ENCODE measurements at regions not wholly inside any gene's neighbourhood (a gene's known extent, or its start where the extent isn't known, plus 50 kb on each side); places are given as distances from the start of the nearest gene placed in this dataset.

DNA sequence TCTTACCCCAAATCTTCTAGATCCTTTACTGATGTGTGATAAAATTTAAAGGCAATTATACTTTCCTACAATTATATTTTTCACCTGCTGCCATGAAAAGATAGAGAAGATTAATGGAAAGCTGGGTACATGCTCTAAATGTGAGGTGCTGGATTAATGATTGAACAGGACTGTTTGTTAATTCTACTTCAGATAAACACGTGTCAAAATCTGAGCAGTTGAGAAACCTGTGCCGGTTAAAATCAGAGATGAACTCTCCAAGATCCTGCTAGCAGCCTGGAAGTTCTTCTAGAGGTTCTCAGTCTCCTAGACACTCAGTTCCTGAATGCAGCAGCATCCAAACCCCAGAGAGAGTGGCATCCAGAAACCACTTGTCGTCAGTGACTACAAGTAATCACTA, 69.2 kb downstream of the INHBA start:
- no peak overlapping the region for H2AFZ ChIP-seq (ENCODE audit: low read length)
- no peak for DNase-seq
- H3K27me3 ChIP-seq (ENCODE audit: low read length) = no peaks in the 10 kb centered on the region
- H3K4me2 ChIP-seq (ENCODE audit: low read depth, low read length, poor library complexity, severe bottlenecking) = no peak overlapping the region
- no peak overlapping the region for H3K27ac ChIP-seq (ENCODE audit: low read length)
- no peak overlapping the region for H3K9ac ChIP-seq (ENCODE audit: low read length)
- H3K4me1 ChIP-seq (ENCODE audit: low read length) = no peaks in the 10 kb centered on the region
- H3K4me3 ChIP-seq (ENCODE audit: low read length) = no peak overlapping the region
- H3K79me2 ChIP-seq (ENCODE audit: low read length) = no peaks in the 10 kb centered on the region
- H4K20me1 ChIP-seq (ENCODE audit: insufficient read depth, low read depth, low read length) = no peaks in the 10 kb centered on the region
- H3K9me3 ChIP-seq (ENCODE audit: low read length) = no peaks in the 10 kb centered on the region
- H3K36me3 ChIP-seq (ENCODE audit: insufficient read depth, low read length) = no peaks in the 10 kb centered on the region
- no peaks in the 10 kb centered on the region for H3K9me2 ChIP-seq (replicated peaks; ENCODE audit: insufficient read depth, low read length)

DNA sequence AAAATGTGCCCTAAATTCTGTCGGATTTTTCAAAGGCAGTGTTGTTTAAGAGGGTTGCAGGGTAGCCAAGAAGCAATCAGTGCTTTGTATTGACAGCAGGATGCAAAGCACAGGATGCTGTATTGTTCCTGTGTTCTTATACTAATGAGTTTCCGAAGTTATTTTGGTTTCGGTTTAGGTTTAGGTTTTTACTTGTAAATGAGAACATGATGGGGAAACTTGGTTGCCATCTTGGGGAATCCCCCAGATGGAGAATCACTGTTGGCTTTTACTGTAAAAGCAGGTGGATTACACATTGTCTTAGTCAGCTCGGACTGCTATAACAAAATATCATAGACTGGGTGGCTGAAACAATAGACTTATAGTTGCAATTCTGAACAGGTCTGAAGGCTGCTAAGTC, 72.1 kb downstream of the INHBA start:
- Histone ChIP-seq H3K27ac (ENCODE audit: low read length) (no peak overlapping the region), H3K36me3 (ENCODE audit: insufficient read depth, low read length) (no peaks in the 10 kb centered on the region), H3K4me3 (ENCODE audit: low read length) (no peak overlapping the region), H3K4me1 (ENCODE audit: low read length) (no peaks in the 10 kb centered on the region), H3K79me2 (ENCODE audit: low read length) (no peaks in the 10 kb centered on the region), H3K9ac (ENCODE audit: low read length) (no peak overlapping the region), H2AFZ (ENCODE audit: low read length) (no peak overlapping the region), H3K27me3 (ENCODE audit: low read length) (no peaks in the 10 kb centered on the region), H4K20me1 (ENCODE audit: insufficient read depth, low read depth, low read length) (no peaks in the 10 kb centered on the region), H3K9me3 (ENCODE audit: low read length) (no peaks in the 10 kb centered on the region), H3K4me2 (ENCODE audit: low read depth, low read length, poor library complexity, severe bottlenecking) (no peak overlapping the region), H3K9me2 (replicated peaks; ENCODE audit: insufficient read depth, low read length) (no peaks in the 10 kb centered on the region)
- no peak for DNase-seq

DNA sequence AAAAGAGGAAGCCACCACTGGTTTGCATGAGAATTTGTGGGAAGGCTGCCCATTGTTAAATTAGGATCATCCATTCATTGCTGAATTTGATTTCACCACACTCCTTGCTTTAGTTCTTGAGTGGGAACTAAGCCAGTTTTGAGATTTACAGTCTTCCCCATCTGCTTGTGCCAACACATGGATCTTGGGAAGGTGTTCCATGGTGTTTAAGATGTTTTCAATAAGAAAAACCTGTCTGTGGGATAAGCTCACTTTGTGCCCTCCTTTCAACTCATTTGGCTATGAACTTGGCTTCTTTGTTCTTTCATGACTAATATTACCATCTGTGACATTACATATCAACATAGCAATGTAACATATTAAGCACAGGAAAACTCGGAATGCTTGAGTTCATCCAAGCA, 73.2 kb downstream of the INHBA start:
- Histone ChIP-seq H3K4me3 (ENCODE audit: low read length) (no peak overlapping the region), H3K9ac (ENCODE audit: low read length) (no peak overlapping the region), H3K36me3 (ENCODE audit: insufficient read depth, low read length) (no peaks in the 10 kb centered on the region), H3K27me3 (ENCODE audit: low read length) (no peaks in the 10 kb centered on the region), H2AFZ (ENCODE audit: low read length) (no peak overlapping the region), H3K27ac (ENCODE audit: low read length) (no peak overlapping the region), H3K4me1 (ENCODE audit: low read length) (no peaks in the 10 kb centered on the region), H3K9me3 (ENCODE audit: low read length) (no peaks in the 10 kb centered on the region), H3K9me2 (replicated peaks; ENCODE audit: insufficient read depth, low read length) (no peaks in the 10 kb centered on the region), H3K4me2 (ENCODE audit: low read depth, low read length, poor library complexity, severe bottlenecking) (no peak overlapping the region), H3K79me2 (ENCODE audit: low read length) (no peaks in the 10 kb centered on the region), H4K20me1 (ENCODE audit: insufficient read depth, low read depth, low read length) (no peaks in the 10 kb centered on the region)
- no peak for DNase-seq

DNA sequence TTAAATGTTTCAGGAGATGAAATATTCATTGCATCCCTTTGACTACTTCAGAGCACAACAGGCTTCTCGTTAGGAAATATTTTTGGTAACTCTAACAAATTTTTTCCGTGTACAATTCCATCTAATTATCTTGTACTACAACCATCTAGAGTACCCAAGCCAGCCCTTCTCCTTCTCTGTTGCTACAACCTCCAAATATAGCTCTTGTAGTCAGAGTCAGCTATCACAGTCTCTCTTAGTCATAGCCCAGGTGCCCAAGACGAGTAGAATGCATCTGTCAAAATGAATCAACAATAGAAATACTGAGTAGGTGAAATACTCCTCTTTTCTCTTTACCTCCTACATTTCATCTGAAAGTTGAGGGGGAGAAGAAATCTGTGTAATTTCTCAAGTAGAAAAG, 74.0 kb downstream of the INHBA start:
- no peaks in the 10 kb centered on the region for H3K9me2 ChIP-seq (replicated peaks; ENCODE audit: insufficient read depth, low read length)
- no peaks in the 10 kb centered on the region for H4K20me1 ChIP-seq (ENCODE audit: insufficient read depth, low read depth, low read length)
- H3K79me2 ChIP-seq (ENCODE audit: low read length) = no peaks in the 10 kb centered on the region
- H2AFZ ChIP-seq (ENCODE audit: low read length) = no peak overlapping the region
- no peak overlapping the region for H3K27ac ChIP-seq (ENCODE audit: low read length)
- H3K4me3 ChIP-seq (ENCODE audit: low read length) = no peak overlapping the region
- H3K9ac ChIP-seq (ENCODE audit: low read length) = no peak overlapping the region
- H3K36me3 ChIP-seq (ENCODE audit: insufficient read depth, low read length) = no peaks in the 10 kb centered on the region
- no peak for DNase-seq
- no peaks in the 10 kb centered on the region for H3K27me3 ChIP-seq (ENCODE audit: low read length)
- H3K4me2 ChIP-seq (ENCODE audit: low read depth, low read length, poor library complexity, severe bottlenecking) = no peak overlapping the region
- no peaks in the 10 kb centered on the region for H3K4me1 ChIP-seq (ENCODE audit: low read length)
- no peaks in the 10 kb centered on the region for H3K9me3 ChIP-seq (ENCODE audit: low read length)

DNA sequence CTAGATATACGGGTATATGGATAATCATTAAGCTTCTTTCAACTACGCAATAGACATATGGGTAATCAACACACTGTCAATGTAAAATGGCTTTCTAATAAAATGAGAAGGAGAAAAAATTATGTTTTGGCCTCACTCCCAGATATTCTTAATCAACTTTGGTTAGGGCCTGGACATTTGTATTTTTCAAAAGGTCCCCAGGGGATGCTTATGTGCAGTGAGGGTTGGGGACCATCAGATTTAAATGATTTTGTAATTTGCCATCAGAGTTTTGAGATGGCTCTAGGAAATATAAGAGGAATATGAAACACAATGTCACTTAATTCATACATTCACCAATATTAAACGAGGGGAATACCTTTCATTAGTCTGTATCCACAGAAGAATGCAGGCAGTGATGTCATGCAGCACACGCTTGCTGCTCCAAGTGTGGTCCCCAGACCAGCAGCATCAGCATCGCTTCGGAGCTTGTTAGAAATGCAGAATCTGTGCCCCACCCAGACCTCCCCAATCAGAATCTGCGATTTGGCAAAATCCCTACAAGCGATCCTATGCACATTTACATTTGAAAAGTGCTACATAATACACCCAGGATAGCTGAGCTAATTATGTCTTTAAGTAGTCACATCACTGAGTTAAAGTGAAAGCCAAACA, 75.1 kb downstream of the INHBA start:
- Histone ChIP-seq H3K4me1 (ENCODE audit: low read length) (no peaks in the 10 kb centered on the region), H3K9me2 (replicated peaks; ENCODE audit: insufficient read depth, low read length) (no peaks in the 10 kb centered on the region), H2AFZ (ENCODE audit: low read length) (no peak overlapping the region), H3K36me3 (ENCODE audit: insufficient read depth, low read length) (no peaks in the 10 kb centered on the region), H3K4me3 (ENCODE audit: low read length) (no peak overlapping the region), H3K27ac (ENCODE audit: low read length) (no peak overlapping the region), H3K9me3 (ENCODE audit: low read length) (no peaks in the 10 kb centered on the region), H3K4me2 (ENCODE audit: low read depth, low read length, poor library complexity, severe bottlenecking) (no peak overlapping the region), H3K9ac (ENCODE audit: low read length) (no peak overlapping the region), H4K20me1 (ENCODE audit: insufficient read depth, low read depth, low read length) (no peaks in the 10 kb centered on the region), H3K27me3 (ENCODE audit: low read length) (no peaks in the 10 kb centered on the region), H3K79me2 (ENCODE audit: low read length) (no peaks in the 10 kb centered on the region)
- no peak for DNase-seq

DNA sequence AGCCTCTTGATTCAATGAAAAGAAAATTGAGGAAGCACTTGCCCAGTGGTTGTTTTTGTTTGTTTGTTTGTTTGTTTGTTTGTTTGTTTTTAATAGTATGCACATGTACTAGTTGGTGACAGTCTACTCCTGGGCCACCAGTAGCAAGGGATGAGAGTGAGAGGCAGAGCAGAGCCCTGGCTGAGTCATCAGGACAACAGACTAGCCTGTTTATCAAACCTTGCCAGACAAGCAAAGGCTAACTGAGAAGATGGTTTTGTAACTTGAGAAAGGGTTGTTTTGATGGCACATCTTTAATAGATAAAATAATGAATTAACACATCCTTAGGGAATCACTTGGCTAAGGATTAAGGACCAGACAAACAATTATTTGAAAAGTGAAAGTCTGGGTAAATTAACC, 78.1 kb downstream of the INHBA start:
- Histone ChIP-seq H3K9me2 (replicated peaks; ENCODE audit: insufficient read depth, low read length) (no peaks in the 10 kb centered on the region), H3K4me2 (ENCODE audit: low read depth, low read length, poor library complexity, severe bottlenecking) (no peak overlapping the region), H3K27ac (ENCODE audit: low read length) (no peak overlapping the region), H3K9ac (ENCODE audit: low read length) (no peak overlapping the region), H3K36me3 (ENCODE audit: insufficient read depth, low read length) (no peaks in the 10 kb centered on the region), H3K79me2 (ENCODE audit: low read length) (no peaks in the 10 kb centered on the region), H3K4me3 (ENCODE audit: low read length) (no peak overlapping the region), H3K27me3 (ENCODE audit: low read length) (no peaks in the 10 kb centered on the region), H2AFZ (ENCODE audit: low read length) (no peak overlapping the region), H3K9me3 (ENCODE audit: low read length) (no peaks in the 10 kb centered on the region), H4K20me1 (ENCODE audit: insufficient read depth, low read depth, low read length) (no peaks in the 10 kb centered on the region), H3K4me1 (ENCODE audit: low read length) (no peaks in the 10 kb centered on the region)
- no peak for DNase-seq

DNA sequence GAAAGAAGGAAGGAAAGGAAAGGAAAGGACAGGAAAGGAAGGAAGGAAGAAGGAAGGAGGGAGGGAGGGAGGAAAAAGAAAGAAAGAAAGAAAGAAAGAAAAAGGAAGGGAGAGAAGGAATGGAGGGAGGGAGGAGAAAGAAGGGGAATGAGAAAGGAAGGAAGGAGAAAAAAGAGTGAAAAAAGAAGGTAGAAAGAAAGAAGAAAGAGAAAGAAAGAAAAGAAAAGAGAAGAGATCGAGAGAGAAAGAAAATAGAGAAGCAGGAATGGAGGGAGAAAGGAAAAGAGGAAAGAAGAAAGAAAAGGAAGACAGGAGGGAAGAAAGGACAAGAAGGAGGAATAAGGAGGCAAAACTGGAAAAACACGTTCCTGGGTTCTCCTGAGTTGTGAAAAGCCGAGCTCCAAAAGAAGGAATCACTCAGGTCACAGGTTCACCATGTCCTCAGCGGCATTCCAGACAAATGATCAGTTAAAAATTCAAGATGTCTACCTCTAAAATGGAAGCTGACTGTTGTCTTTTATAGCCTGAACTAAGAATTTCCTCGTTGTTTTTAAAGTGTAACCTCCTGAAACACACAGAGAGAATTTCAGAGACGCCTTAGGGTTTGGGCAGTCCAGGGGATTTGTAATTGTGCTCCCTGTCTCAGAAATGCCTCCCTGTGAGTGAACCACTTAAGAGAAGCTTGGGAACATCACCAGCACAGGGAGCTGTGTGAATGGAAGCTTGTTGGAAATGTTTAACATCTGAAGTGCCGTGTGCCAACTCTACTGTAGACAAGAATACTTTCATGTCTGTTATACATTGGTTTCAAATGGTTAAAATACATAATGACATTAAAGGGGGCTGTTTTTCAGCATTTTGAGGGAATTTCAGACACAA, 80.7 kb downstream of the INHBA start:
- no peak for DNase-seq
- Histone ChIP-seq H3K9me3 (ENCODE audit: low read length) (no peaks in the 10 kb centered on the region), H3K27me3 (ENCODE audit: low read length) (no peaks in the 10 kb centered on the region), H3K4me1 (ENCODE audit: low read length) (no peaks in the 10 kb centered on the region), H3K36me3 (ENCODE audit: insufficient read depth, low read length) (no peaks in the 10 kb centered on the region), H3K9ac (ENCODE audit: low read length) (no peak overlapping the region), H4K20me1 (ENCODE audit: insufficient read depth, low read depth, low read length) (no peaks in the 10 kb centered on the region), H3K79me2 (ENCODE audit: low read length) (no peaks in the 10 kb centered on the region), H3K9me2 (replicated peaks; ENCODE audit: insufficient read depth, low read length) (no peaks in the 10 kb centered on the region), H3K4me2 (ENCODE audit: low read depth, low read length, poor library complexity, severe bottlenecking) (no peak overlapping the region), H2AFZ (ENCODE audit: low read length) (no peak overlapping the region), H3K4me3 (ENCODE audit: low read length) (no peak overlapping the region), H3K27ac (ENCODE audit: low read length) (no peak overlapping the region)

DNA sequence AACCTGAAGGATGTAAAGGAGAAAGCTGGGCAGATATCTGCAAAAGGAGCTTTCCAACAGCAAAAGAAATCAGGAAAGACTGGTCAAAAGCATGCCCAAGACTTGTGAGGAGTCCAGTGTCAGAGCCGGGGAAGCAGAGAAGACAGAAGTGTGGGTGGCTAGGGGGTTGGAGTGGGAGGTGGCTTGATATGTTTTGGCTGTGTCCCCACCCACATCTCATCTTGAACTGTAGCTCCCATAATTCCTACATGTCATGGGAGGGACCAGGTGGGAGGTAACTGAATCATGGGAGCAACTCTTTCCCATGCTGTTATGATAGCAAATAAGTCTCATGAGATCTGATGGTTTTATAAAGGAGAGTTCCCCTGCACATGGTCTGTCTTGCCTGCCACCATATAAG, 84.9 kb downstream of the INHBA start:
- Histone ChIP-seq H3K79me2 (ENCODE audit: low read length) (no peaks in the 10 kb centered on the region), H3K9me2 (replicated peaks; ENCODE audit: insufficient read depth, low read length) (no peaks in the 10 kb centered on the region), H3K27ac (ENCODE audit: low read length) (no peak overlapping the region), H3K4me3 (ENCODE audit: low read length) (no peak overlapping the region), H3K9ac (ENCODE audit: low read length) (no peak overlapping the region), H3K27me3 (ENCODE audit: low read length) (no peaks in the 10 kb centered on the region), H3K9me3 (ENCODE audit: low read length) (no peaks in the 10 kb centered on the region), H2AFZ (ENCODE audit: low read length) (no peak overlapping the region), H3K36me3 (ENCODE audit: insufficient read depth, low read length) (no peaks in the 10 kb centered on the region), H3K4me1 (ENCODE audit: low read length) (no peaks in the 10 kb centered on the region), H3K4me2 (ENCODE audit: low read depth, low read length, poor library complexity, severe bottlenecking) (no peak overlapping the region), H4K20me1 (ENCODE audit: insufficient read depth, low read depth, low read length) (no peaks in the 10 kb centered on the region)
- no peak for DNase-seq
